ENCODE measurements at regions not wholly inside any gene's neighbourhood (a gene's known extent, or its start where the extent isn't known, plus 50 kb on each side); places are given as distances from the start of the nearest gene placed in this dataset.
"Not testable (repeated sequence)": the region's sequence is repeated elsewhere in the genome, so short reads cannot be mapped to it uniquely, and the experiment has no call there.

- no peaks in the 10 kb centered on the region for H3K4me1 Mint-ChIP-seq
- H3K36me3 Mint-ChIP-seq (ENCODE audit: low read depth), result peaks cover 7% of the 10 kb centered on the region
- TF ChIP-seq CTCF (IDR thresholded peaks at IDR 0.05), result no peak
- H3K27me3 Mint-ChIP-seq (ENCODE audit: low read depth, poor library complexity), result peaks cover 7% of the 10 kb centered on the region
- H3K4me3 Mint-ChIP-seq, result no peak overlapping the region
- H3K9me3 Mint-ChIP-seq, result peaks cover 25% of the 10 kb centered on the region
- H3K27ac Mint-ChIP-seq, result no peak overlapping the region
- no peak for DNase-seq
Measured at GRCh38 chr21:30042443-30042842, 102.6 kb upstream of the GRIK1 start.

GRCh38 chr21:30033441-30033840, 93.6 kb upstream of the GRIK1 start:
- Mint-ChIP-seq H3K36me3 (ENCODE audit: low read depth) (no peaks in the 10 kb centered on the region), H3K27ac (no peak overlapping the region), H3K9me3 (peaks cover 4% of the 10 kb centered on the region), H3K27me3 (ENCODE audit: low read depth, poor library complexity) (peaks cover 4% of the 10 kb centered on the region), H3K4me1 (no peaks in the 10 kb centered on the region), H3K4me3 (no peak overlapping the region)
- TF ChIP-seq CTCF (IDR thresholded peaks at IDR 0.05), result no peak
- DNase-seq, result no peak

GRCh38 chr21:30030416-30030815, 90.6 kb upstream of the GRIK1 start:
- Mint-ChIP-seq H3K27me3 (ENCODE audit: low read depth, poor library complexity) (peaks cover 9% of the 10 kb centered on the region), H3K4me1 (no peaks in the 10 kb centered on the region), H3K9me3 (peaks cover 4% of the 10 kb centered on the region), H3K36me3 (ENCODE audit: low read depth) (no peaks in the 10 kb centered on the region), H3K4me3 (no peak overlapping the region), H3K27ac (no peak overlapping the region)
- no peak for TF ChIP-seq CTCF (IDR thresholded peaks at IDR 0.05)
- DNase-seq, result no peak

- Mint-ChIP-seq H3K27ac (no peak overlapping the region), H3K27me3 (ENCODE audit: low read depth, poor library complexity) (peaks cover 9% of the 10 kb centered on the region), H3K9me3 (peaks cover 2% of the 10 kb centered on the region), H3K36me3 (ENCODE audit: low read depth) (no peaks in the 10 kb centered on the region), H3K4me3 (no peak overlapping the region), H3K4me1 (no peaks in the 10 kb centered on the region)
- no peak for TF ChIP-seq CTCF (IDR thresholded peaks at IDR 0.05)
- DNase-seq, result no peak
Measured at GRCh38 chr21:30028537-30028936, 88.7 kb upstream of the GRIK1 start.

GRCh38 chr21:30027986-30028385, 88.2 kb upstream of the GRIK1 start:
- no peaks in the 10 kb centered on the region for H3K4me1 Mint-ChIP-seq

GRCh38 chr21:30023056-30023455, 83.3 kb upstream of the GRIK1 start:
- not testable (repeated sequence) for H3K27ac Mint-ChIP-seq; H3K36me3 Mint-ChIP-seq (ENCODE audit: low read depth); DNase-seq; H3K9me3 Mint-ChIP-seq; H3K4me1 Mint-ChIP-seq; H3K27me3 Mint-ChIP-seq (ENCODE audit: low read depth, poor library complexity); H3K4me3 Mint-ChIP-seq

More at GRCh38 chr21:30027986-30028385, 88.2 kb upstream of the GRIK1 start:
- Mint-ChIP-seq H3K36me3 (ENCODE audit: low read depth) (no peaks in the 10 kb centered on the region), H3K27me3 (ENCODE audit: low read depth, poor library complexity) (peaks cover 9% of the 10 kb centered on the region), H3K4me3 (no peak overlapping the region), H3K27ac (no peak overlapping the region), H3K9me3 (no peaks in the 10 kb centered on the region)
- no peak for TF ChIP-seq CTCF (IDR thresholded peaks at IDR 0.05)
- DNase-seq, result no peak
